H4 (cell line): ENCODE measurements at regions not wholly inside any gene's neighbourhood (a gene's known extent, or its start where the extent isn't known, plus 50 kb on each side); places are given as distances from the start of the nearest gene placed in this dataset.
"Not testable (repeated sequence)": the region's sequence is repeated elsewhere in the genome, so short reads cannot be mapped to it uniquely, and the experiment has no call there.

ENCODE experiments used
- DNase-seq: peaks from one replicate; pipeline ENCODE4 v3.0.0-alpha.2; 2015; ENCODE audit warnings: low spot score

GRCh38 chr7:148472406-148472805, 118.2 kb upstream of the C7orf33 start:
- no peak for DNase-seq

- DNase-seq, result no peak
These were observed 116.7 kb upstream of the C7orf33 start for GRCh38 chr7:148473703-148474480.

- DNase-seq, result no peak
These were observed 116.0 kb upstream of the C7orf33 start for GRCh38 chr7:148474481-148475025.

- DNase-seq, result no peak
These were observed 112.0 kb upstream of the C7orf33 start for GRCh38 chr7:148478551-148478950.

GRCh38 chr7:148480479-148481146, 110.0 kb upstream of the C7orf33 start:
- DNase-seq, result no peak

- no peak for DNase-seq
These were observed 109.4 kb upstream of the C7orf33 start for GRCh38 chr7:148481147-148481526.

- no peak for DNase-seq
These were observed 108.5 kb upstream of the C7orf33 start for GRCh38 chr7:148481971-148482626.

- no peak for DNase-seq
These were observed 106.9 kb upstream of the C7orf33 start for GRCh38 chr7:148483515-148484308.

- DNase-seq, result no peak
These were observed 106.1 kb upstream of the C7orf33 start for GRCh38 chr7:148484486-148484885.

- DNase-seq, result no peak
These were observed 104.9 kb upstream of the C7orf33 start for GRCh38 chr7:148485618-148486017.

GRCh38 chr7:148486937-148487336, 103.6 kb upstream of the C7orf33 start:
- DNase-seq, result no peak

- DNase-seq, result no peak
These were observed 102.7 kb upstream of the C7orf33 start for GRCh38 chr7:148487912-148488311.

- DNase-seq, result no peak
These were observed 100.9 kb upstream of the C7orf33 start for GRCh38 chr7:148489678-148490077.

GRCh38 chr7:148492157-148492860, 98.3 kb upstream of the C7orf33 start:
- DNase-seq, result no peak

GRCh38 chr7:148495605-148496004, 95.0 kb upstream of the C7orf33 start:
- DNase-seq, result no peak

GRCh38 chr7:148500978-148501377, 89.6 kb upstream of the C7orf33 start:
- no peak for DNase-seq

- peak; percentile 26 for DNase-seq
These were observed 86.6 kb upstream of the C7orf33 start for GRCh38 chr7:148503900-148504487.

GRCh38 chr7:148505645-148506375, 84.8 kb upstream of the C7orf33 start:
- DNase-seq, result no peak

GRCh38 chr7:148507064-148507573, 83.4 kb upstream of the C7orf33 start:
- DNase-seq, result not testable (repeated sequence)

- DNase-seq, result no peak
These were observed 82.8 kb upstream of the C7orf33 start for GRCh38 chr7:148507787-148508186.
